ENCODE measurements at regions not wholly inside any gene's neighbourhood (a gene's known extent, or its start where the extent isn't known, plus 50 kb on each side); places are given as distances from the start of the nearest gene placed in this dataset.
"Not testable (repeated sequence)": the region's sequence is repeated elsewhere in the genome, so short reads cannot be mapped to it uniquely, and the experiment has no call there.

GRCh38 chr20:48041078-48041780, 255.9 kb upstream of the SULF2 start:
- Histone ChIP-seq H3K27me3 (no peaks in the 10 kb centered on the region), H3K36me3 (no peaks in the 10 kb centered on the region), H3K9me3 (no peaks in the 10 kb centered on the region), H3K4me3 (no peak overlapping the region), H3K4me1 (no peaks in the 10 kb centered on the region), H3K27ac (no peak overlapping the region)
- intact Hi-C loops (cut with DNase I), result no loop called here
- TF ChIP-seq POLR2AphosphoS5 (IDR thresholded peaks at IDR 0.05; ENCODE audit: insufficient read depth in 1 of 2, low read depth in 1 of 2) (no peak), POLR2A (IDR thresholded peaks at IDR 0.05) (no peak), CTCF (IDR thresholded peaks at IDR 0.05) (no peak)
- DNase-seq (ENCODE audit: extremely low spot score in 2 of 2), result no peak

DNA sequence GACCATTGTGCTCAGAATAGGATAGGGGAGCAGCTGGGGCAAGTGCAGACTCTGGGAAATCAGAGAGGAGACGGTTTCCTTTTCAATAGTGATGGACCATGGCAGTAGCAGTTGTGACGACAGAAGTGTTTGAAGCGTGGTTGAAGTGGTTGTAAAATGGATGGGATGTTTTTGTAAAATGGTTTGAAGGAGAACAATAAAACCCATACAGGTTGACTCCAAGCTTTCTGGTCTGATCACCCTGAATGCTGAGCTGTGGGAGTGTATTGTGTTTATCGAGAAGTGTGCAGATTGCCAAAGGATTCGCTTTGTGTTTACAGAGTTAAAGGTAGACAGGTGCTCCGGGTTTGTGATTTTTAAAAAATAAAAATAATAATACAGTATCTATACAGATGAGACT, 255.2 kb upstream of the SULF2 start:
- H3K4me1 ChIP-seq, result no peaks in the 10 kb centered on the region
- intact Hi-C loops (cut with DNase I), result no loop called here
- no peak for DNase-seq (ENCODE audit: extremely low spot score in 2 of 2)
- no peaks in the 10 kb centered on the region for H3K27me3 ChIP-seq
- no peaks in the 10 kb centered on the region for H3K36me3 ChIP-seq
- no peak overlapping the region for H3K4me3 ChIP-seq
- TF ChIP-seq POLR2A (IDR thresholded peaks at IDR 0.05), result no peak
- no peak overlapping the region for H3K27ac ChIP-seq
- H3K9me3 ChIP-seq, result no peaks in the 10 kb centered on the region

GRCh38 chr20:48040051-48040450, 254.8 kb upstream of the SULF2 start:
- H3K27ac ChIP-seq, result no peak overlapping the region
- intact Hi-C loops (cut with DNase I), result no loop called here
- no peaks in the 10 kb centered on the region for H3K4me1 ChIP-seq
- H3K4me3 ChIP-seq, result no peak overlapping the region
- no peak for DNase-seq (ENCODE audit: extremely low spot score in 2 of 2)
- no peaks in the 10 kb centered on the region for H3K27me3 ChIP-seq
- H3K36me3 ChIP-seq, result no peaks in the 10 kb centered on the region
- TF ChIP-seq CTCF (IDR thresholded peaks at IDR 0.05) (no peak), POLR2AphosphoS5 (IDR thresholded peaks at IDR 0.05; ENCODE audit: insufficient read depth in 1 of 2, low read depth in 1 of 2) (no peak), POLR2A (IDR thresholded peaks at IDR 0.05) (no peak)
- no peaks in the 10 kb centered on the region for H3K9me3 ChIP-seq

GRCh38 chr20:48039514-48039913, 254.2 kb upstream of the SULF2 start:
- Histone ChIP-seq H3K4me3 (no peak overlapping the region), H3K9me3 (no peaks in the 10 kb centered on the region), H3K27ac (no peak overlapping the region), H3K27me3 (no peaks in the 10 kb centered on the region), H3K4me1 (no peaks in the 10 kb centered on the region), H3K36me3 (no peaks in the 10 kb centered on the region)
- intact Hi-C loops (cut with DNase I), result no loop called here
- DNase-seq (ENCODE audit: extremely low spot score in 2 of 2), result no peak
- TF ChIP-seq POLR2A (IDR thresholded peaks at IDR 0.05) (no peak), CTCF (IDR thresholded peaks at IDR 0.05) (no peak), POLR2AphosphoS5 (IDR thresholded peaks at IDR 0.05; ENCODE audit: insufficient read depth in 1 of 2, low read depth in 1 of 2) (no peak)

- Histone ChIP-seq H3K36me3 (no peaks in the 10 kb centered on the region), H3K4me3 (no peak overlapping the region), H3K27me3 (no peaks in the 10 kb centered on the region), H3K27ac (no peak overlapping the region), H3K9me3 (no peaks in the 10 kb centered on the region), H3K4me1 (no peaks in the 10 kb centered on the region)
- TF ChIP-seq CTCF (IDR thresholded peaks at IDR 0.05), result no peak
- DNase-seq (ENCODE audit: extremely low spot score in 2 of 2), result no peak
- intact Hi-C loops (cut with DNase I), result no loop called here
Observed at GRCh38 chr20:48038713-48039112, 253.4 kb upstream of the SULF2 start.

GRCh38 chr20:48037798-48038197, 252.5 kb upstream of the SULF2 start:
- intact Hi-C loops (cut with DNase I); H3K27me3 ChIP-seq; H3K4me3 ChIP-seq; DNase-seq (ENCODE audit: extremely low spot score in 2 of 2); H3K9me3 ChIP-seq; H3K36me3 ChIP-seq; H3K4me1 ChIP-seq; H3K27ac ChIP-seq: not testable (repeated sequence)
